Neural cell (in vitro differentiated cells): ENCODE measurements at regions not wholly inside any gene's neighbourhood (a gene's known extent, or its start where the extent isn't known, plus 50 kb on each side); places are given as distances from the start of the nearest gene placed in this dataset.

Experiments
- EP300 ChIP-seq: fragments of 450-650 bp; conservative IDR thresholded peaks from 2 replicates; pipeline ENCODE4 v1.6.1; 2014; ENCODE audit warnings: antibody characterized with exemption, mild to moderate bottlenecking, moderate library complexity; ENCODE audit not compliant: poor library complexity, severe bottlenecking
- EZH2 ChIP-seq: fragments of 200-600, 300-800 bp; shearing (Covaris generic), sonication (generic); IDR thresholded peaks from 2 replicates; pipeline ENCODE4 v1.6.1; 2014; ENCODE audit warnings: antibody characterized with exemption, low read length, borderline replicate concordance, mild to moderate bottlenecking; ENCODE audit not compliant: insufficient read depth, poor library complexity, severe bottlenecking
- MXI1 ChIP-seq: fragments of 450-650 bp; conservative IDR thresholded peaks from 2 replicates; pipeline ENCODE4 v1.6.1; 2014; ENCODE audit warnings: antibody characterized with exemption, mild to moderate bottlenecking; ENCODE audit not compliant: poor library complexity, severe bottlenecking
- POLR2AphosphoS5 ChIP-seq: IDR thresholded peaks from 2 replicates; pipeline ENCODE4 v1.6.1; 2012
- RAD21 ChIP-seq: fragments of 450-650 bp; conservative IDR thresholded peaks from 2 replicates; pipeline ENCODE4 v1.6.1; 2014; ENCODE audit warnings: antibody characterized with exemption, mild to moderate bottlenecking, moderate library complexity
- REST ChIP-seq: IDR thresholded peaks from 2 replicates; pipeline ENCODE4 v1.6.1; 2012; ENCODE audit warnings: borderline replicate concordance
- TAF1 ChIP-seq: IDR thresholded peaks from 2 replicates; pipeline ENCODE4 v1.6.1; 2012; ENCODE audit warnings: low read depth
- TF ChIP-seq, protein P1 (sequence below): fragments of 450-650 bp; IDR thresholded peaks from 2 replicates; pipeline ENCODE4 v1.5.1; 2014; ENCODE audit warnings: antibody characterized with exemption, mild to moderate bottlenecking, moderate library complexity; ENCODE audit not compliant: poor library complexity, severe bottlenecking

- TF ChIP-seq, protein P1, sequence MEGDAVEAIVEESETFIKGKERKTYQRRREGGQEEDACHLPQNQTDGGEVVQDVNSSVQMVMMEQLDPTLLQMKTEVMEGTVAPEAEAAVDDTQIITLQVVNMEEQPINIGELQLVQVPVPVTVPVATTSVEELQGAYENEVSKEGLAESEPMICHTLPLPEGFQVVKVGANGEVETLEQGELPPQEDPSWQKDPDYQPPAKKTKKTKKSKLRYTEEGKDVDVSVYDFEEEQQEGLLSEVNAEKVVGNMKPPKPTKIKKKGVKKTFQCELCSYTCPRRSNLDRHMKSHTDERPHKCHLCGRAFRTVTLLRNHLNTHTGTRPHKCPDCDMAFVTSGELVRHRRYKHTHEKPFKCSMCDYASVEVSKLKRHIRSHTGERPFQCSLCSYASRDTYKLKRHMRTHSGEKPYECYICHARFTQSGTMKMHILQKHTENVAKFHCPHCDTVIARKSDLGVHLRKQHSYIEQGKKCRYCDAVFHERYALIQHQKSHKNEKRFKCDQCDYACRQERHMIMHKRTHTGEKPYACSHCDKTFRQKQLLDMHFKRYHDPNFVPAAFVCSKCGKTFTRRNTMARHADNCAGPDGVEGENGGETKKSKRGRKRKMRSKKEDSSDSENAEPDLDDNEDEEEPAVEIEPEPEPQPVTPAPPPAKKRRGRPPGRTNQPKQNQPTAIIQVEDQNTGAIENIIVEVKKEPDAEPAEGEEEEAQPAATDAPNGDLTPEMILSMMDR, result no peak
- TF ChIP-seq EP300 (no peak), EZH2 (no peak), POLR2AphosphoS5 (no peak), RAD21 (no peak), REST (no peak), TAF1 (no peak), MXI1 (no peak)
Measured at GRCh38 chr12:13505224-13505623, 308.7 kb downstream of the EMP1 start.
